NCI-H2081 (cell line): ENCODE measurements at regions not wholly inside any gene's neighbourhood (a gene's known extent, or its start where the extent isn't known, plus 50 kb on each side); places are given as distances from the start of the nearest gene placed in this dataset.

ENCODE experiments used
- DNase-seq, 2 experiments: peaks; one replicate each; lab custom pipeline; 2025; lab: John Stamatoyannopoulos, UW

DNA sequence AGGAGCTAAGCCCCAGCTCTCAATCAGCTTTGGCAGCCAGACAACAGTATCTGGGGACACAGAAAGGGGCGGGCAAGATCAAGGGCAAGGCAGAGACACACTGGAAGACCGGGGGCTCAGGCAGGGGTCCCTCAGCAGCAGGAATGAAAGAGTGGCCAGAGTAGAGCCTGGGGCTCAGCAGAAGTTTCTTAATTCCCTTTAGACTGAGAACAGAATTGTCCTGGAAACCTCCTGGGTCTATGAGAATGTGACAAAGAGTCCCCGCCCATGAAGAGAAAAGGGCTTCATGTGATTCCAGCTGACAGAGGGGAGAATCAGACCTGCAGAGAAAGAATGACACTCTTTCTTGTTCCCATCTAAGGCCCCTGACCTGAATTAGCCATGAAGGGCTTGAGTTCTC is 95.2 kb upstream of the CTNNB1 start:
- no peak for DNase-seq

DNA sequence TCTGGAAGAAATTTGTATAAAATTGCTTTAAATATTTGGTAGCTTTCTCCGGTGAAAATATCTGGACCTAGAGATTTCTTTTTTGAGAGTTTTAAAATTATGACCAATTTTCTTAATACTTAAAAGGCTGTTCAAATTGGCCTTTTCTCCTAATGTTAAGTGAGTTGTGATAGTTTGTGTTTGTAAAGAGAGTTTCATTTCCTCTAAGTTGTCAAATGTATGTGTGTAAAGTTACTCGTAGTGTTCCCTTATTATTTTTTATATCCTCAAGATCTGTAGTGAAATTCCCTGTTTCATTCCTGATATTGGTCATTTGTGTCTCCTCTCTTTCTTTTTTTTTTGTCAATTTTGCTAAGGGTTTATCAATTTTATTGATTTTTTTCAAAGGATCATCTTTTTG is 92.6 kb upstream of the CTNNB1 start:
- DNase-seq, result no peak

DNA sequence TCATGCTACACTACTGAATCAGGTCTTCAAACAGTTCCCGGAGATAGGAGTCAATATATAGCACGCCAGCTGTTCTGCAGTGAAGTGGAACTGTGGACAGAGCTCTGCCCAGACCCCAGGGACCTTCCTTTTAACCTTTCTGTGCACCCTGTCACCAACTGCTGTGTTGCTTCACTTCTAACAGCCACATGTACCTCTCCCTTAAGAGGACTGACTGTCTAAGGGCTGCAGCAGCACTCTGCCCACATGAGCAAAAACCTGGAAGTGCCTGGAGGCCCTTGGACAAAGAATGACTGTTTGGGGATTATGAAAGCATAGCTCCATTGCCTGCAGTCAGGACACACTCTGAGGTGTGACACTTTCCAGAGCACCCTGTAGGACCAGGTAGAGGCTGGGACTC is 88.3 kb upstream of the CTNNB1 start:
- no peak for DNase-seq

DNA sequence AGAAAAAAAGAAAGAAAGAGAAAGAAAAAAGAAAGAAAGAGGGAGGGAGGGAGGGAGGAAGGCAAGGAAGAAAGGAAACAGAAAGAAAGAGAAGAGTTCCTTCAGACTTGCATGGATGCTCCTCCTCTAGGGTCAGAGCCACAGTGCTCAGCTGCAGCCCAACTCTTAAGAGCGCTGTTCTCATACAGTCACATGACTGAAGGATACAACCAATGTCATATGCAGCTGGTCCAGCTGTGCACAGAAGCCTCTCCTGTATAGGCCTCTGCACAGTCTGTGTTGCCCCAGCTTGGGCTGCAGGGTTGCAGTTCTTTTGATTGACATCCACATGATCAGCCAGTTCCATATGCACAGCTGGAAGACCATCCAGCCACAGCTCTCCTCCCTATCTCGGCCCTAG is 86.8 kb upstream of the CTNNB1 start:
- no peak for DNase-seq

DNA sequence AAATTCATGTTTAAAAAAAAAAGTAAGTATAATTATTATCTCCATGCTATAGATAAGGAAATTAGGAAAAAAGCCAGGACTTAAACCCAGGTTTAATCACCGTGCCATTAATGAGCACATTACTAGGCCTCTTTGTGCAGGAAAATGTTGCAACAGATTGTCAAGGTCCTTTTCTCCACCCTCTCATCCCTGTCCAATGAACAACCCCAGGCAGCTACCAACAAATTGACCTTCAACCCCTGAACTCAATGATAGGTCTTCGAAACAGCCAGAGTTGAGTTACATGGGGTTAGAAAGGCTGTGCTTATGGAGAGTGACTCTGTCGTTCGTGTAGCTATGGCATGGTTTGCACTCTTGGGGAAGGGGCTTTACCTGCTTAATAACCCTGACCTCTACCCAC is 84.2 kb upstream of the CTNNB1 start:
- DNase-seq, result no peak

DNA sequence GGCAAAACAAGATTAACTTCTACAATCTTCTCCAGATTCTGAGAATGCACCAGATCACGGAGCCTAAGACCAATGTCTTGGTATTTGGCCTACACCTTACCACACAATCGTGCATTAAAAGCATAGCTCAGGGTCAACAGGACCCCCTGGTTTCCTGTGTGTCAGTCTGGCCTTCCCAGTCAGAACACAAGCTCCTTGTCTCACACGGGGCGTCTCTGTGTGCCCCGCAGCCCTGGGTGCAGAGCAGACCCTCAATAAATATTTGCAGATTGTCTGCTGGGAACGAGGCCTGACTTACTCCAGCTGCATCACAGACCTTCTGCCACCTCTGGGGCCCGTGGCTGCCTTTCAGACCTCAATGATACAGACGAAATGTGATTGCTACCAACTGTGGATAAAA is 82.5 kb upstream of the CTNNB1 start:
- no peak for DNase-seq

DNA sequence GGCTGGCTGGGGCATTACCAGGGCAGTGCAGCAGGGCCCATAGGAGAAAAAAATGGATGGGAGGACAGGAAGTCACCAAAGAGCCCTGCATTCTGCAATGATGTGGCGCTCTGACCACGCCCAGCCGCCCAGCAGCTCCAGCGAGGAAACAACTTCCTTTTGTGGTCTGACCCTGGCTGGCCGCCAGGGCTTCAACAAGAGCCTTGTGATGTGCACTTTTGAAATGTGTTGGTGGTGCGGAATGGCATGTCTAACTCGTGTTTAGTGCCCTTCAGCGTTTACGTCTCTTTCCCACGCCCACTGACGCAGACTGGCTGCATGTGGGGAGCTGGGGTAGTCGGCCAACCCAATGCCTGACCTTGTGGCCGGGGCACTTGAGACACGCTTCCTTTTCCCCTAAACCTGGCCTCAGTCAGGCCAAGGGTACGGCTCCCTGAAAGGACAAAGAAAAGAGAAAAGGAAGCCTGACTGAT is 81.9 kb upstream of the CTNNB1 start:
- DNase-seq, result no peak

DNA sequence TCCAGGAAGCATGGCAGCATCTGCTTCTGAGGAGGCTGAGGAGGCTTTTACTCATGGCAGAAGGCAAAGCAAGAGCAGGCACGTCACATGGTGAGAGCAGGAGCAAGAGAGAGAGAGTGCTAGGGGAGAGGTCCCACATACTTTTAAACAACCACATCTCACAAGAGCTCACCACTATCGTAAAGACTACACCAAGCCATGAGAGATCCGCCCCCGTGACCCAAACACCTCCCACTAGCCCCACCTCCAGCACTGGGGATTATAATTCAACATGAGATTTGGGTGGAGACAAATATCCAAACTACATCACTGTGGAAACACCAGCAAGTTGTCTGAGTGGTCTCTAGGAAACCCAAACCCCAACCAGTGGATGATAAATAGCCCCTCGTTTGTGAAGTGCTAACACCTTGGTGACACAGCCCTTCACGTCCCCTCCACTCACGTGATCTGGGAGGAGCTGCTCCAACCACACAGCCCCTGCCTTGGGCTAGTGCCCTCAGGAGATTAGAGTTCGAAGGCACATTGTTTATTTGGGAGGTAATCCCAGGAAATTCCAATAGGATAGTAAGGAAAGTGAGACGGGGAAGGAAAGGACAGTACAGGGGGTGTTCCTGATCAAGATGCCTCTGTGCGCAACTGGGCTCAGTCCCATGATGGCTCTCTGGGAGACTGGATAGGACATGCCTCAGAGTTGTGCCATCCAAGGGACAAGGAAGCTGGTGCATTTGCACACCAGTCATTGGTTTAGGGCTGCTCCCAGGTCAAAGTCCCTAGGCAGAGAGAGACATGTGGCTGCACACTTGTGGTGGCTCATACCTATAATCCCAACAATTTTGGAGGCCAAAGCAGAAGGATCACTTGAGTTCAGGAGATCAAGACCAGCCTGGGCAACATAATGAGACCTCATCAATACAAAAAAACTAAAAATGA is 80.6 kb upstream of the CTNNB1 start:
- no peak for DNase-seq

DNA sequence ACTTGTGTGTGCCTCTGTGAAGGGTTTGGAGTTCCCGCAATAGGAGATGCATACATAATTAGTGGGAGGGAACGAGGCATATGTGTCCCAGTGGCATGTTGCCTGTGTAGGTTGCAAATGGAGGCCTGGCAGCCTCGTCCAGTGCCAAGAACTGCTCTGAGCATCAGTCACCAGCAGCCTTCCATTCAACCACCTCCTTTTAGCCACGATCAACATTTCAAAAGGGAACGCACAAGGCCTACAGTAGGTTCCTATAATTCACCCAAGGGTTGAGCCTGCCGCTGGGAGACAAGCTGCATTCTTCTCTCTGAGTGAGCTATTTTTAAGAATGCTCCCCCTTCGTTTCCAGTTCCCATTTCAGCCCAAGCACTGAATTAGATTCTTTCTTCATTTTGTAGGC is 78.8 kb upstream of the CTNNB1 start:
- DNase-seq, result no peak

DNA sequence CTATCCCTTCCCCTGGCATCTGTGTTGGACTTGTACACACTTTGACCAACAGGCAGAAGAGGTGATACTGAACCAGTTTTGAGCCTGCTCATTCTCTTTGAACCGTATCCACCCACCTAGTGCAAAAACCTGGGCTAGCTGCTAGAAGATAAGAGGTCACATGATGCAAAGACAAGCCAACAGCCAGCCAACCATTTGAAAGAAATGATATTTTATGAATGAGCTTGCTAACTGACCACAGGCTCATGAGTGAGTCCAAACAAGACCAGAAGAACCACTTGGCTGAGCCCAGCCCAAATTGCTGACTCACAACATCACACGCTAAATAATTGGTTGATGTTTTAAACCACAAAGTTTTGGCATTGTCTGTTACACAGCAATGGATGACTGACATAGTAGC is 74.0 kb upstream of the CTNNB1 start:
- no peak for DNase-seq

DNA sequence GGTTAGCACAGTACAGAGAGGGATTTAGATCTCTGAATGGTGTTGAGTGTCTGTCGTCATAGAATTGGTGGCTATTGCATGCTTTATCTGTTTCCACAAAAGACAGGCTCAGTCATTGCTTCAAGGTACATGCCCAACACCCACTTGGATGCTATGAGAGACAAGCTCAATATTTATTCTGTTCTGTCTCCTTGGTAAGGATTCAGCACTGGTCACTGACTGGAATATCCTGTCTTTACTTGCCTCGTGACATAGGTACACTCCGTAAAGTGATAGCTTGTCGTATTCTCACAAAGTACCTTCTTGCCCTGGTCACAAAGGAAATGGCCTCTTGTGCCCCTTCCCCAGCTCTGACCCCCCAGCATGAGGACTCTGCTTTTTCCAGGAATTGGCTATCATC is 72.8 kb upstream of the CTNNB1 start:
- no peak for DNase-seq

DNA sequence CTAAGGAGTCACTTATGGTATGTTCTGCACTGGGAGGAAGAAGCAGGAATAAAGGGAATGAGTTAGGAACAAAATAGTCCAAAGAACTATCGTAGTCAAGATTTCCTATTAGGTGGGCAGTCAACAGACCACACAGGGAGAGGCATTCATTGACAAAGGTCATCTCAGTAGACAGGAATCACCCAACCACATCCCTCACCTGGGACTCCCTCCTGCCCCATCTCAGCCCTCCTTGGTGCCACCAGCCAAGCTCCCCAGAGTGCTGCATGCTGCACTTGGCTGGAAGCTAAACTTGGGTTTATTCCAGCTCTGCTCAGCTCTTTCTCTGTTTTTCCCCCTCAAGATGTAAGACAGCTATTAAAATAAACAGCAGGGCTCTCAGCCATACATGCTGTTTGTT is 72.3 kb upstream of the CTNNB1 start:
- no peak for DNase-seq

DNA sequence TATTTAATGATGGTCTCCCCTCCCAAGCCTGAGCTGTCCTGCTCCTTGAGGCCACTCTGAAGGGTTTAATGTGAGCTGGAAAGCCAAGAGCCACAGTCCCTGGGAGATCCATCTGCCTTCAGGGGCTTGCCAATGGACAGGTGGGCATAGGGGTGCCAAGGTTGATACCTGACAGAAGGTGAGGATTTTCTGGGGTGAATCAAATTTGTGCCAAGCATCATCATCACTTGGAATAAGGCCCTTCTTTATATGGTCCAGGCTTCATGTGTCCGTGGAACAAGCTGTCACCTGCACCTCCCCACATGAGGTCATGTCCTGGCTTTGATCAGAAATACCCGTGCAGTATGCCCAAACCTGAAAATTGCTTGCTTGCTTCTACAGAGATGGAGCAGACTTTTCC is 71.9 kb upstream of the CTNNB1 start:
- DNase-seq, result no peak

DNA sequence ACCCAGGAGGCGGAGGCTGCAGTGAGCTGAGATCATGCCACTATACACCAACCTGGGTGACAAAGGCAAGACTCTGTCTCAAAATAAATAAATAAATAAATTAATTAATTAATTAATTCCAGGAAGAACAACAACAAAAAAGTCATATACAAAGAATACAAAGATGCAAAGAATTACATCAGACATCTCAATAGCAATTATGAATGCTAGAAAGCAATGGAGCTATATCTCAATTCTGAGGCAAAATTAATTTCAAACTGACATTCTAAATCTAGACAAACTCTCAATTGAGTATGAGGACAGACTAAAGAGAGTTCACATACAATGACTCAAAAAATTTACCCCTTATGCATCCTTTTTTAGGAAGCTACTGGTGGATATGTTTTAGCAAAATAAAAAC is 69.6 kb upstream of the CTNNB1 start:
- DNase-seq, result no peak

DNA sequence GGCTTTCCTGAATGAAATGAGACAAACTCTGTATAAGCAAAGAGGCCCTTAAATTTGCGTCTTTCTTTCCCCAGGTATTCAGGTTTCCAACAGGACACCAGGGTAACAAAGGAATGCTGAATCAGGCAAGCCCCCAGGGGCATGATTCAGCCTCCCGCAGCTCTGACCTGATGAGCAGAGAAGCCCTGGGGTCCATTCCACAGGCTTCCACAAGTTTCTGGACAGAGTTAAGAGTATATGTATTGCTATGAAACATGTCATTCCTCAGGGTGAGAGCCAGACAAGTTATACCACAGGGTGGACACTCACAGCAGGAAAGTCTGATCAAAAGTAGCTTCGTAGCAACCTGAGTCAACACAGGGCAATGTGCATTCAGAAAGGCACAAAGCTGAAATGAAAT is 68.1 kb upstream of the CTNNB1 start:
- no peak for DNase-seq

DNA sequence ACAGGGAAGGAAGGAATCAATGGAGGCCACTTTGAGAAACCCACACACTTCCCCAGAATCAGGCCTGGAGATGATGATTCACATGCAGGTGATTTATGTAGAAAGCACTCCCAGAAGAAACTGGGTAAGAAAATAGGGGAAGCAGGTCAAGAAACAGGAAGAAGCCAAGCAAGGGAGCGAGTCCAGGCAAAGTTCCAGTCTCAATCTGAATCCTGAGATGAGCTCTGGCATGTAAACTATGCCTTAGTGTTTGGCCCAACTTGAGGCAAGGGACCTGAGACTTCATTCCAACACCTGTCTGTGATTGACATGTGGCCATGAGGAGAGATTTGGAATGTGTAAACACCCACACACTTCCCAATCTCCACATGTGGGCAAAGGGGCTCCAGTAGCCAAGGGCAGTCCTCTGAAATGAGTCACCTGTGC is 61.6 kb upstream of the CTNNB1 start:
- DNase-seq, result no peak

DNA sequence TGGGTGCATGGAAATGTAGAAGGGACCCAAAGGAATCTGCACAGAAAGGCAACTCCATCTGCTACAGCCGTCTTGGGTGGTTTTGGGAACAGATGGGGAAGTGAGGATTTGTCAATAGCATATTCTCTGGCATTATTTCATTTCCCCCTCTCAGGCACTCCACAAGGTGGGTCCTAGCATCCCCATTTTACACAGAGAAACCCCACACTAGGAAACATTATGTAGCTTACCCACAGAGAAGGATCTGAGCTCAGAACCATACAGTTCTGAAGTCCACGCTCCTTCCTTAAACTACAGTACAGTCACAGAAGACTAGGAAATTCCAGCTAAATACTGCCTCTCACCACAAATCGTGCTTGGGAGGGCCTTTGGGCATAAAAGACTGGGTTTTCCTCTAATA is 61.2 kb upstream of the CTNNB1 start:
- no peak for DNase-seq

DNA sequence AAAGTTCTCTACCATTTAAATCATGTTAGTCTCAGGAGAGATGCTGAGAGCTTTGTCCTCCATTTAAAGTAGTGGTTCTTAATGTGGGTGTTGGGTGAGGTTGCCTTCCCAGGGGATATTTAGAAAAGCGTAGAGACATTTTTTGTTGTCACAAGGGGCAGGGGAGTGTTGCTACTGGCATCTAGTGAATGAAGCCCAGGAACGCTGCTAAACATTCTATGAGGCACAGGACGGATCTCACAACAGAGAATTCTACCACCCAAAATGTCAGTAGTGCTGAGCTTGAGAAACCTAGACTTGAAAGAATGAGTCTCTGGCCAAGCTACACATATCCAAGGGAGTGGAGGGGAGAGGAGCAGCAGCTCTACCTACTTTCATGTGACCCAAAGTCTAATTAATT is 60.7 kb upstream of the CTNNB1 start:
- no peak for DNase-seq

DNA sequence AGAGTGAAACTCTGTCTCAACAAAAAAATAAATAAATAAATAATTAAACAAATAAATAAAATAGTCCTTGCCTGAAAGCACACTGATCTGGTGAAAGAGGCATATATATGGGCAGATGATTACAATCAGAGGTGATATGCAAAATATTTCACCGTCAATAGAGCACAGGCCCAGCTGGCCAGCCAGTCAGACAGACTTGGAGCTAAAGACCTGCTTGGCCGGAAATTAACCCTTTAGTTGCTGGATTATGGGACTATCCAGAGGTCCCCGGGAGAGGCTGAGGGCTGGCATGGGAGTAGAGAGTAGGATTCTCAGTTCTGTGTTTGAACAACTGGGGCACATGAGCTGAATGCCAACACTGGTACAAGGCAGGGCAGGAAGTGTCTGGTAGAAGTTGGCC is 59.1 kb upstream of the CTNNB1 start:
- no peak for DNase-seq

DNA sequence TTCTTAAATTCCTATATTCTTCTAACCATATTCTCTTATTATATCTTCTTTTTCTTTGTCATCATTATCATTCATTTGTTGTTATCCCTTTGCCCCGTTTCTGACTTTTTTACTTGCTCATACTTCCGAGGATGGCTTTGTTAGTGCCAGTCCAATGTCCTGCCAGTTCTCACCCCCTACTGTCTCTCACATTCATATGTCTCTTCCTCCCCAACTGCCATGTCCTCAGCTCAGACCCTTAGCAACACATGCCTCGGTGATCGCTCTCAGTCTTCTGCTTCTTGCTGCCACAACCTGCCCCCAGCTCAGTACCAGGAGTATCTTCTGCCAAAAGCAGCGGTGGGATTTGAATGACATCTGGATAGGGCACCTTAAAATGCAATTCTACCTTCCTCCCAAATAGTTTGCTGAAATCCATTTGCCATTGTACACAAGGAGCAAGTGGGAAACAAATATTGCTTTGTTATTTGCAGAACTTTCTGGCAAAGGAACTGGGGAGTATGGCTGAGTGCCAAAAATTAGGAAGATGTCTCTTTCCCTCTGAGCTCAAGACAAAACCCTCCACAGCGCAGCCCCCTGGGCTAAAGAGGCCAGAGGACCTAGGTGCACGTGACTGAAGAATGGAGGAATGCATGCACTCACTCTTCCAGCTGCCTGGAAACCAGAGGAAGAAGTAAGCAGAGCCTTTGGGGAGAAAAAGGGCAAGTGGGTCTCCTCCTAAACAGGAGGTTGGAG is 57.7 kb upstream of the CTNNB1 start:
- DNase-seq, result no peak

DNA sequence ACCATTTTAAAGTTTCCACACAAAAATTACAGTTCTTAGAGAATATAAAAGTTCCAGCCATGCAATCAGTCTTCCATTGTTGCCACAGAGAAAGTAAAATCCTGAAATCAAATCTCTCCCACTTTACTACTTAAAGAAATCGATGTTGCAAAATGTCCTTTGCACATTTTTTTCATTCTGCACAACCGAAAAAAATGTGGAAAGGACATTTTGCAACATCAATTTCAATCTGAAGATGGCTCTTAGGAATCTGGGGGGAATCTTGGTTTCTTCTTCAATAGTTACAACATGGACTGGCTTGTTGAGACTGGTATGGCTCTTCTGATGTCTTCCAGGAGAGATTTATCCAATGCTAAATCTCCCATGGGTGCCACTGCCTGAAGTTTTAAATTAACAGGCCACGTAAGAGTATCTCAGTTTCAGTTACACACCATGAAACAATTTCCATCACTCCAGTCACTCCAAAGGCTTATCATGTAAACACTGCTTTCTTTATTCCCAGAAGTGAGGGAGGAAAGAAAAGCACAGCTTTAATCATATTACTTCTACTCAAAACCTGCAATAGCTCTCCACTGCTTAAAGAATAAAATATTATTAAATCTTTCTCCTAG is 55.8 kb upstream of the CTNNB1 start:
- no peak for DNase-seq

DNA sequence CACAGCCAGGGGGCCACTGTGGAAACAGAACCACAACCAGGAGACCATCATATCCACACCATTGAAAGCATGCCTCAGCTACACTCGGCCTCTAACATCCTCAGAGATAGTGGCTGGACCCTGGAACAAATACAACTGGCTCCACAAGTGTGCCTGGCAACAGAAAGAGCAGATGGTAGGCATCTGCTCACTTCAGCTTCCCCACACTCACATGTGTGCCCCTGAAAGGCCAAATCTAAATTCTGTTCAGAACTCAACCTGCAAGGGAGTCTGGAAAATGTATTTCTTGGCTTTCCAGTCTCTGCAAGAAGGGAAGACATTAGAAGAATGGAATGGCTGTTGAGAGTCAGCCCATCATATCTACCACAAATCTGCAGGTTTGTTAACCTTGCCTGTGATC is 54.7 kb upstream of the CTNNB1 start:
- no peak for DNase-seq

DNA sequence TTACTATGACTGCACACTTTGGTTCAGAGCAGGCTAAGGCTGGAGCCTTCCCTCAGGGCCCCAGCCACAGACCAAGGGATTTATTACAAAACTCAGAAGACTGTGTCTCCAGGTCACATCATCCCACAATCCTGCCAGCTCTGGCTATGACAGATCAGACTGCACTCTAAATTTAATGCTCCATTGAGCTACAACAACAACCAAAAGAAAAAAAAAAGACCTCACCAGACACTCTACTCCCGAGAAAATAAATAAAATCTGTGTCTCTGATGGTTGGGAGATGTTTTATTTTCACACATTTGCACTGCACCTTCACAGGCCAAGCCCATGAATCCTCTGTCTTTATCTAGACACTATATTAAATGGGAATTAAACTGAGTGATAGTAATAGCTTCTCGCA is 50.8 kb upstream of the CTNNB1 start:
- no peak for DNase-seq
